Endothelial cell of umbilical vein (primary cell): ENCODE measurements at regions not wholly inside any gene's neighbourhood (a gene's known extent, or its start where the extent isn't known, plus 50 kb on each side); places are given as distances from the start of the nearest gene placed in this dataset.

ENCODE experiments used
- BruUV-seq: library from RNA; stranded (reverse); fragments of 400-500 nt; replicated peaks from 2 replicates; lab custom pipeline; 2021; lab: Mats Ljungman, UMichigan
- CTCF ChIA-PET: fragments of 300-600, 350-600 bp; sonication (Branson Sonifier 250); formaldehyde crosslinking; loops from one replicate; lab custom pipeline; 2021; ENCODE audit warnings: antibody characterized with exemption, inconsistent platforms; lab: Charles Lee
- POLR2A ChIA-PET: fragments of 300-600, 350-600 bp; sonication (Branson Sonifier 250); formaldehyde crosslinking; loops from one replicate; lab custom pipeline; 2021; ENCODE audit warnings: antibody characterized with exemption, inconsistent platforms; lab: Charles Lee
- DNase-seq: peaks from one replicate; pipeline ENCODE4 v3.0.0-alpha.2; 2011; ENCODE audit warnings: low read depth, low spot score
- FAIRE-seq: peaks from 2 replicates; lab custom pipeline; 2011; peaks lifted over from hg19 to GRCh38; lab: Jason Lieb, UNC
- H2AFZ ChIP-seq: 2 replicates; pipeline ENCODE4 v1.6.0; 2012; ENCODE audit warnings: low read depth, low read length, control low read depth, inconsistent platforms
- H3K27ac ChIP-seq: 2 replicates; pipeline ENCODE4 v1.5.1; 2011; ENCODE audit warnings: low read depth, mild to moderate bottlenecking, control low read depth, low read length, moderate library complexity; ENCODE audit not compliant: insufficient read depth
- H3K27me3 ChIP-seq, 2 experiments: 2 replicates each; pipeline versions ENCODE4 v1.6.0 to v1.6.1; 2011; ENCODE audit warnings: low read length in 2 of 2, mixed read lengths in 1 of 2; ENCODE audit not compliant: control insufficient read depth in 2 of 2, insufficient read depth in 2 of 2
- H3K36me3 ChIP-seq, 2 experiments: 2 replicates in 1 of 2; 3 replicates in 1 of 2; pipeline ENCODE4 v1.5.1; 2011; ENCODE audit warnings: low read length in 2 of 2, mild to moderate bottlenecking in 1 of 2, moderate library complexity in 1 of 2; ENCODE audit not compliant: control insufficient read depth in 2 of 2, insufficient read depth in 2 of 2; ENCODE audit errors: extremely low read depth in 1 of 2
- H3K4me1 ChIP-seq: 3 replicates; pipeline ENCODE4 v1.5.1; 2011; ENCODE audit warnings: mild to moderate bottlenecking, low read length; ENCODE audit not compliant: control insufficient read depth, insufficient read depth; ENCODE audit errors: extremely low read depth
- H3K4me2 ChIP-seq: 2 replicates; pipeline ENCODE4 v1.6.1; 2011; ENCODE audit warnings: low read length, control low read depth, mixed read lengths; ENCODE audit not compliant: insufficient read depth
- H3K4me3 ChIP-seq, 3 experiments: fragments of 200-600 bp in 1 of 3; sonication (generic), shearing (Covaris generic) in 1 of 3; replicated peaks in 1 of 3; 2 replicates each; pipeline ENCODE4 v1.5.1; 2011 to 2016; ENCODE audit warnings: control low read depth in 3 of 3, low read length in 3 of 3, mild to moderate bottlenecking in 2 of 3, inconsistent platforms in 1 of 3, low read depth in 1 of 3, moderate library complexity in 1 of 3; ENCODE audit not compliant: insufficient read depth in 1 of 3
- H3K79me2 ChIP-seq: 2 replicates; pipeline ENCODE4 v1.6.0; 2012; ENCODE audit warnings: low read length, inconsistent platforms; ENCODE audit not compliant: control insufficient read depth, insufficient read depth
- H3K9ac ChIP-seq: replicated peaks from 2 replicates; pipeline ENCODE3; 2011; ENCODE audit warnings: low read length, control low read depth; ENCODE audit not compliant: insufficient read depth; ENCODE audit errors: extremely low read depth
- H3K9me1 ChIP-seq: replicated peaks from 3 replicates; pipeline ENCODE4 v1.6.0; 2011; ENCODE audit warnings: mild to moderate bottlenecking, low read length; ENCODE audit not compliant: control insufficient read depth, insufficient read depth; ENCODE audit errors: extremely low read depth
- H3K9me3 ChIP-seq: replicated peaks from 2 replicates; pipeline ENCODE4 v1.5.1; 2012; ENCODE audit warnings: low read length, inconsistent platforms; ENCODE audit not compliant: control insufficient read depth, insufficient read depth
- H4K20me1 ChIP-seq: replicated peaks from 2 replicates; pipeline ENCODE3; 2011; ENCODE audit warnings: mild to moderate bottlenecking, low read length; ENCODE audit not compliant: control insufficient read depth, insufficient read depth; ENCODE audit errors: extremely low read depth
- CTCF ChIP-seq, 2 donors: IDR thresholded peaks; 1 replicate in 1 of 2; 2 replicates in 1 of 2; pipeline ENCODE4 v1.5.1; 2011; ENCODE audit warnings: low read length in 2 of 2, mild to moderate bottlenecking in 2 of 2, moderate library complexity in 2 of 2, control low read depth in 1 of 2, inconsistent platforms in 1 of 2, low read depth in 1 of 2; ENCODE audit not compliant: insufficient read depth in 1 of 2; ENCODE audit errors: extremely low read depth in 1 of 2
- EZH2 ChIP-seq: IDR thresholded peaks from 2 replicates; pipeline ENCODE4 v1.6.1; 2012; ENCODE audit warnings: borderline replicate concordance, low read depth, mild to moderate bottlenecking, moderate library complexity, low read length, inconsistent platforms; ENCODE audit not compliant: severe bottlenecking
- FOS ChIP-seq: IDR thresholded peaks from 2 replicates; pipeline ENCODE4 v1.6.1; 2011; ENCODE audit warnings: mild to moderate bottlenecking, low read length, moderate library complexity, borderline replicate concordance; ENCODE audit not compliant: insufficient read depth
- GATA2 ChIP-seq: IDR thresholded peaks from 2 replicates; pipeline ENCODE4 v1.7.0; 2011; ENCODE audit warnings: low read depth, mild to moderate bottlenecking, moderate library complexity, mixed read lengths, low read length; ENCODE audit not compliant: insufficient read length, insufficient read depth
- JUN ChIP-seq: IDR thresholded peaks from 2 replicates; pipeline ENCODE4 v1.6.1; 2011; ENCODE audit warnings: borderline replicate concordance, low read depth; ENCODE audit not compliant: insufficient read length, insufficient read depth
- MAX ChIP-seq: IDR thresholded peaks from 2 replicates; pipeline ENCODE4 v1.6.1; 2011; ENCODE audit not compliant: insufficient read depth, insufficient read length
- MYC ChIP-seq: IDR thresholded peaks from one replicate; pipeline ENCODE4 v1.6.1; 2011; ENCODE audit warnings: mild to moderate bottlenecking, low read depth, low read length
- POLR2A ChIP-seq: IDR thresholded peaks from 2 replicates; pipeline ENCODE4 v1.6.1; 2012; ENCODE audit warnings: low read depth, mild to moderate bottlenecking, control low read depth, low read length
- POLR2AphosphoS5 ChIP-seq: IDR thresholded peaks from 2 replicates; pipeline ENCODE4 v1.6.1; 2012; ENCODE audit warnings: low read depth, mild to moderate bottlenecking, control low read depth, low read length, moderate library complexity; ENCODE audit not compliant: insufficient read depth
- dilution Hi-C: fragments of 300-500 bp; cut with MboI; formaldehyde crosslinking; loops from one replicate; pipeline ENCODE4 v1.15.0; 2019; ENCODE audit warnings: low sequenced_read_pairs; ENCODE audit not compliant: extremely low pct_ligation_motif_present
- intact Hi-C: fragments of 100-400 bp; cut with micrococcal nuclease; formaldehyde crosslinking; loops from one replicate; pipeline ENCODE4 v1.10.0; 2022

- H3K4me1 ChIP-seq: no peaks in the 10 kb centered on the region
- no peaks in the 10 kb centered on the region for H3K27me3 ChIP-seq
- no peaks in the 10 kb centered on the region for H3K36me3 ChIP-seq
- H3K9me3 ChIP-seq: peaks cover 15% of the 10 kb centered on the region
- DNase-seq (no peak), FAIRE-seq (no peak)
- POLR2A ChIA-PET: no interaction called here
- dilution Hi-C loops: no loop called here
- intact Hi-C loops: no loop called here
- H3K9me1 ChIP-seq: no peaks in the 10 kb centered on the region
- H3K27ac ChIP-seq: no peak overlapping the region
- no peak overlapping the region for H3K4me3 ChIP-seq
- H2AFZ ChIP-seq: no peak overlapping the region
- H4K20me1 ChIP-seq: no peaks in the 10 kb centered on the region
- no peak for TF ChIP-seq CTCF (IDR thresholded peaks at IDR 0.05; ENCODE audit: extremely low read depth in 1 of 2, insufficient read depth in 1 of 2, low read depth in 1 of 2, low read length in 2 of 2)
- no peak for TF ChIP-seq GATA2
- no peak for TF ChIP-seq JUN
- TF ChIP-seq MAX: no peak
- no peak for TF ChIP-seq EZH2
- no peak for TF ChIP-seq MYC
- no peak for TF ChIP-seq POLR2A
- no peak for TF ChIP-seq POLR2AphosphoS5
- TF ChIP-seq FOS: no peak
- CTCF ChIA-PET: no interaction called here
- H3K79me2 ChIP-seq: no peaks in the 10 kb centered on the region
- no peak overlapping the region for H3K9ac ChIP-seq
- BruUV-seq: no TSS peak
- H3K4me2 ChIP-seq: no peak overlapping the region
Observed at GRCh38 chr10:130382031-130382430, 245.8 kb downstream of the GLRX3 start.
